ENCODE measurements at regions not wholly inside any gene's neighbourhood (a gene's known extent, or its start where the extent isn't known, plus 50 kb on each side); places are given as distances from the start of the nearest gene placed in this dataset.

GRCh38 chr14:104319491-104320241, 181.3 kb downstream of the KIF26A start:
- DNase-seq (ENCODE audit: low read depth), result no peak
- H3K4me3 ChIP-seq (ENCODE audit: low read depth, low read length), result no peak overlapping the region
- no peak for TF ChIP-seq CTCF (IDR thresholded peaks at IDR 0.05; ENCODE audit: low read depth, low read length, missing control alignments)

DNA sequence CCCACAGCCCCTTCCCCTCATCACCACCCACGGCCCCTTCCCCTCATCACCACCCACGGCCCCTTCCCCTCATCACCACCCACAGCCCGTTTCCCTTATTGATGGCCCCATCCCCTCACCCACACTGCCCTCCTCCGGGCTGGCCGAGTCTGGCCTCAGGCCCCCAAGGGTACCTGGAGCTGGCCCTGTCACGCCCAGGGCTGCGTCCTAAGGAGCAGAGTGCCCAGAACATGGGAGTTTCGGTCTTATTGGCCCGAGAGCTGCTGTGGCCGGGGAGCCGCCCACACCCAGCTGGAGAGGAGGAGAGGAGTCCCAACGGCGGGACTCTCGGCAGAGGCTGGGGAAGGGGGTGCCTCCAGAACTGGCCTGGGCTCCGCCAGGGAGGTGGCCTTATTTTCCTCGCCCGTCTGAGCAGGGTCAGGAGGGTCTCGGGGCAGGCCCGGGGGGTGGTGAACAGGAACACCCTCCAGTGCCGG, 182.3 kb downstream of the KIF26A start:
- DNase-seq (ENCODE audit: low read depth), result no peak
- no peak for TF ChIP-seq CTCF (IDR thresholded peaks at IDR 0.05; ENCODE audit: low read depth, low read length, missing control alignments)
- no peak overlapping the region for H3K4me3 ChIP-seq (ENCODE audit: low read depth, low read length)

DNA sequence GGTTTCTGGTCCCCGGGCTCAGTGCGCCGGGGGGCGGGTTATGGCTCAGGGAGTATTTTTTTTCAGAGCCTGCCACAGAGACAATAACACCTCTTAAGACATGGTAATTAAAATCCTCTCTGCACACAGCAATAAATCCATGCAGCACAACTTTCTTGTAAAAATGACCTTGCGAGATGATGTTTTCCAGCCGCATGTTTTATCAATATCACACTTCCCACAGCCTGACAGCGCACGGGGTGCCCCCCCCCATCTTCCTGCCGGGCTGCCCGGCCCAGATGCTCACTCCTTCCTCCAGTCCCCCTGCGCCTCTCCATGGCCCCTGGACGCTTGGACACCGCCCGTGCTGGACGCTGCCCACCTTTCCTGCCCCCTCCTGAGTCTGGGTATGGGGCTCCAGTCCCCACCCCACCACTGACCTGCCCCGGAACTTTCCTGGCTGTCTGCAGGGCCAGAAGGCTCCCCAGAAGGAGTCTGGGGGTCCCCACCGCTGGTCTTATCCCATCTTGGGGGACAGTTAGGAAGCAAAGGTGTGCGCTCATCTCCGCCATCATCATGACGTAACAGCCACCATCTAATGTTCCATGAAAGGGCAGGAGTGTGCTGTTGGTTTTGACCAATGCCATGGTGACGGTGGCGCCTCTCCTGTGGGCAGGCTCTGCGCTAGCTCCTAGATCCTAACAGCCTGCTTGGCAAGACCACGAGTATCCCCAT, 182.9 kb downstream of the KIF26A start:
- H3K4me3 ChIP-seq (ENCODE audit: low read depth, low read length), result no peak overlapping the region
- TF ChIP-seq CTCF (IDR thresholded peaks at IDR 0.05; ENCODE audit: low read depth, low read length, missing control alignments), result no peak
- DNase-seq (ENCODE audit: low read depth), result no peak

DNA sequence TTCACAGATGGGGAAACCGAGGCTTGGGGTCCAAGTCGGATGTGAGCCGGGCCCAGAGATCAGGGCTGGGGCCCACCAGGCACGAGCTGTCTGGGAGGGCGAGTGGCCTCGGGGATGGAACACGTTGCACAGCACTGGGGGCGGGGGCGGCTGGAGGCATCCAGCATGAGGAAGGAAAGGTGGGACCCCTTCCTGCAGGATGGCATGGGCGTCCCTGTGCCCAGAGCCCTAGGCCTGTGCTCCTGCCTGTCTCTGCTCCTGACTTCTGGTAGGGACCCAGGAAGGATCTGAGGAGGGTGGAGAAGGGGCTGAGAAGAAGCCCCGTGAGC, 183.4 kb downstream of the KIF26A start:
- no peak for TF ChIP-seq CTCF (IDR thresholded peaks at IDR 0.05; ENCODE audit: low read depth, low read length, missing control alignments)
- no peak overlapping the region for H3K4me3 ChIP-seq (ENCODE audit: low read depth, low read length)
- DNase-seq (ENCODE audit: low read depth), result no peak

- no peak for TF ChIP-seq CTCF (IDR thresholded peaks at IDR 0.05; ENCODE audit: low read depth, low read length, missing control alignments)
- H3K4me3 ChIP-seq (ENCODE audit: low read depth, low read length), result no peak overlapping the region
- no peak for DNase-seq (ENCODE audit: low read depth)
Observed at GRCh38 chr14:104322531-104323366, 184.4 kb downstream of the KIF26A start.

DNA sequence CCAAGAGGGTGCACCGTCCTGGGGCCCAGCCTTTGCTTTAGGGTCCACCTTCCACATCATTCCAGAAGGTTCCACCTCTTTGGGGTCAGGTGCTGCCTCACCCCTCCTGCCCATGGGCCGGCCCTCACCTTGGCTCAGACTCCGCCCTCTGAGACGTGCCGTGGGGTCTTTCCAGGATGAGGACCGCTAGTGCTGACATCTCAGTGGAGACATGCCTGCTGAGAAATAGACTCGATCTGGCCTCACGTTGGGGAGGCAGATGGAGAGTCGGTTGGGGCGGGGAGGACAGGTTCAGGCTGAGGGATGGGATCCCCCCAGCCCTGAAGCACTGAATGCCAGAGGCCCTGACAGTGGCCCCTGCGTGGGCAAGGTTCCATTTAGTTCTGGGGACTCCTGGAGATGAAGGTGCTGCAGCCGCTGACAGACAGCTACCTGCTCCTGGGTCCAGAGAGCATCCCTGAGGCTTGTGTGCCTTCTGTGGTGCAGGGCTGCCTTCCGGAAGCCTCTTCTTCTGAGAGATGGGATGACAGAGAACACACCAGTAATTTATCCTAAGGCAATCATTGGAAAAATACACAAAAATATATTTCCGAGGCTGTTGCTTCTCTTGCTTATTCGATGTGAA, 185.3 kb downstream of the KIF26A start:
- no peak overlapping the region for H3K4me3 ChIP-seq (ENCODE audit: low read depth, low read length)
- no peak for DNase-seq (ENCODE audit: low read depth)

More for the DNA sequence above, 185.3 kb downstream of the KIF26A start:
- no peak for TF ChIP-seq CTCF (IDR thresholded peaks at IDR 0.05; ENCODE audit: low read depth, low read length, missing control alignments)

Data from GM12864 (cell line).